ENCODE measurements at regions not wholly inside any gene's neighbourhood (a gene's known extent, or its start where the extent isn't known, plus 50 kb on each side); places are given as distances from the start of the nearest gene placed in this dataset.

GRCh38 chr4:54802336-54802735, 144.6 kb downstream of the KIT start:
- POLR2A ChIA-PET (ENCODE audit: unreplicated experiment) = no interaction called here
- DNase-seq (no peak), ATAC-seq (ENCODE audit: low read depth) (no peak)
- Histone ChIP-seq H3K36me3 (ENCODE audit: control insufficient read depth, insufficient read depth, low read length) (no peaks in the 10 kb centered on the region), H3K14ac (replicated peaks; ENCODE audit: low read depth, low read length) (no peak overlapping the region), H2BK120ac (ENCODE audit: low read depth, low read length) (no peak overlapping the region), H3K9ac (ENCODE audit: low read depth, low read length) (no peak overlapping the region), H3K9me1 (ENCODE audit: insufficient read depth, low read length) (peaks cover 3% of the 10 kb centered on the region; the same call in 1 of the 2 replicates), H3K4me1 (ENCODE audit: control insufficient read depth, insufficient read depth, low read length) (0 out of 2 replicates have a peak, but pooled peaks cover 2% of the 10 kb centered on the region), H3K4me2 (ENCODE audit: low read depth, low read length) (no peak overlapping the region), H2AK5ac (ENCODE audit: low read depth, low read length) (no peak overlapping the region), H3K18ac (ENCODE audit: low read depth, low read length) (no peak overlapping the region), H3K23ac (ENCODE audit: low read depth, low read length) (no peak overlapping the region), H4K20me1 (ENCODE audit: insufficient read depth, low read length) (no peaks in the 10 kb centered on the region), H4K91ac (ENCODE audit: insufficient read depth, low read depth, low read length) (no peak overlapping the region), H2AFZ (replicated peaks; ENCODE audit: low read length, poor library complexity) (no peak overlapping the region), H3K9me3 (ENCODE audit: control insufficient read depth, insufficient read depth, low read length) (no peaks in the 10 kb centered on the region; the same call in 1 of the 2 replicates), H4K5ac (ENCODE audit: low read depth, low read length) (no peak overlapping the region), H3K27ac (ENCODE audit: insufficient read depth, low read length) (no peak overlapping the region), H3K4me3 (ENCODE audit: insufficient read depth, low read depth, low read length) (no peak overlapping the region), H3K56ac (ENCODE audit: extremely low read depth, insufficient read depth, low read length) (no peak overlapping the region), H4K8ac (ENCODE audit: low read depth in 2 of 2, low read length in 2 of 2) (no peak overlapping the region), H2AK9ac (replicated peaks; ENCODE audit: low read depth, low read length, poor library complexity) (no peak overlapping the region), H3K4ac (ENCODE audit: low read depth, low read length) (no peak overlapping the region), H2BK5ac (ENCODE audit: low read depth, low read length, poor library complexity, severe bottlenecking) (no peak overlapping the region), H2BK15ac (ENCODE audit: low read depth, low read length) (no peak overlapping the region), H3K79me1 (ENCODE audit: low read depth in 1 of 2, low read length in 2 of 2) (no peaks in the 10 kb centered on the region), H2BK20ac (ENCODE audit: low read depth, low read length) (no peak overlapping the region), H3K27me3 (ENCODE audit: control insufficient read depth, insufficient read depth, low read length) (no peaks in the 10 kb centered on the region; the same call in 1 of the 2 replicates)
- CTCF ChIA-PET = interaction anchor here (1.3 kb wide), 1 partner anchor 9 kb away, joined by 6 read pairs; no protein-coding TSS in a partner anchor
- in situ Hi-C loops (cut with MboI; ENCODE audit: low sequenced_read_pairs) = loop anchor here (25.0 kb wide), 1 partner anchor 510 kb away; no protein-coding TSS in a partner anchor
- WGBS, 2 experiments (ENCODE audit: extremely low coverage in 2 of 2, insufficient read length in 1 of 2) = no CpG with 5 or more reads among the region's 2 CpGs
- TF ChIP-seq MAFK (IDR thresholded peaks at IDR 0.05; ENCODE audit: low read depth, low read length) (no peak), SMC3 (IDR thresholded peaks at IDR 0.05; ENCODE audit: low read depth, low read length) (no peak), CTCF (conservative IDR thresholded peaks at IDR 0.05; ENCODE audit: low read depth, low read length) (no peak), CEBPB (IDR thresholded peaks at IDR 0.05; ENCODE audit: low read depth, low read length) (no peak), RAD21 (IDR thresholded peaks at IDR 0.05; ENCODE audit: low read length) (no peak), MAZ (IDR thresholded peaks at IDR 0.05; ENCODE audit: borderline replicate concordance, low read depth, low read length) (no peak), FOS (IDR thresholded peaks at IDR 0.05; ENCODE audit: low read depth, low read length) (no peak), BHLHE40 (IDR thresholded peaks at IDR 0.05; ENCODE audit: low read depth, low read length) (no peak), CHD1 (IDR thresholded peaks at IDR 0.05; ENCODE audit: low read depth, low read length) (no peak), MXI1 (IDR thresholded peaks at IDR 0.05; ENCODE audit: borderline replicate concordance, low read depth, low read length) (no peak), POLR2A (IDR thresholded peaks at IDR 0.05; ENCODE audit: low read depth, low read length) (no peak), USF2 (IDR thresholded peaks at IDR 0.05; ENCODE audit: low read depth, low read length) (no peak), RCOR1 (IDR thresholded peaks at IDR 0.05; ENCODE audit: insufficient replicate concordance, low read length) (no peak), ELK1 (IDR thresholded peaks at IDR 0.05; ENCODE audit: borderline replicate concordance, low read depth, low read length) (no peak)
- dilution Hi-C loops (cut with HindIII; ENCODE audit: low sequenced_read_pairs, unreplicated experiment) = no loop called here
- BruUV-seq (replicated peaks) = no TSS peak
- intact Hi-C loops (cut with micrococcal nuclease) = no loop called here

Measured in IMR-90 (cell line).